ENCODE measurements at regions not wholly inside any gene's neighbourhood (a gene's known extent, or its start where the extent isn't known, plus 50 kb on each side); places are given as distances from the start of the nearest gene placed in this dataset.

DNA sequence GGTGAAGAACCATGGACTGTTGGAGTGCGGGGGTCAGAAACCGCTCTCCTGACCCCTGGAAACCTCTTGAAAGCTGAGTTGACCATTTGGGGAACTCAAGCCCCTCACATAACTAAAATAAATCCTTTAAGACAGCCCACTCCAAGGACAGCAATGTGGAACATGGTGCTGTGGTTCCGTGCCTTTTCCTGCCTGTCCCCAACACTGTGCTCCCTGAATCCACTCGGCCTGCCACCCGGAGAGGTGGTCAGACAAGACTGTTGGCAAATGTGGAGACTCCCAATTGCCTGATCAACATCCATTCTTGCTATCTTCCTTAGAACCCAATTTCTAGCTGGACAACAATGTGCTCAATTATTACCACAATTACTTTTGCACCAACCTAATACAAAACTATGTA lies 286.0 kb downstream of the NPHP4 start:
- Histone ChIP-seq H3K4me3 (no peak overlapping the region), H3K36me3 (ENCODE audit: low read depth) (no peaks in the 10 kb centered on the region), H3K9me3 (no peaks in the 10 kb centered on the region), H3K4me1 (ENCODE audit: low read depth) (no peaks in the 10 kb centered on the region)
- intact Hi-C loops (cut with DNase I, micrococcal nuclease) = no loop called here
- DNase-seq = no peak
- TF ChIP-seq, protein P1, sequence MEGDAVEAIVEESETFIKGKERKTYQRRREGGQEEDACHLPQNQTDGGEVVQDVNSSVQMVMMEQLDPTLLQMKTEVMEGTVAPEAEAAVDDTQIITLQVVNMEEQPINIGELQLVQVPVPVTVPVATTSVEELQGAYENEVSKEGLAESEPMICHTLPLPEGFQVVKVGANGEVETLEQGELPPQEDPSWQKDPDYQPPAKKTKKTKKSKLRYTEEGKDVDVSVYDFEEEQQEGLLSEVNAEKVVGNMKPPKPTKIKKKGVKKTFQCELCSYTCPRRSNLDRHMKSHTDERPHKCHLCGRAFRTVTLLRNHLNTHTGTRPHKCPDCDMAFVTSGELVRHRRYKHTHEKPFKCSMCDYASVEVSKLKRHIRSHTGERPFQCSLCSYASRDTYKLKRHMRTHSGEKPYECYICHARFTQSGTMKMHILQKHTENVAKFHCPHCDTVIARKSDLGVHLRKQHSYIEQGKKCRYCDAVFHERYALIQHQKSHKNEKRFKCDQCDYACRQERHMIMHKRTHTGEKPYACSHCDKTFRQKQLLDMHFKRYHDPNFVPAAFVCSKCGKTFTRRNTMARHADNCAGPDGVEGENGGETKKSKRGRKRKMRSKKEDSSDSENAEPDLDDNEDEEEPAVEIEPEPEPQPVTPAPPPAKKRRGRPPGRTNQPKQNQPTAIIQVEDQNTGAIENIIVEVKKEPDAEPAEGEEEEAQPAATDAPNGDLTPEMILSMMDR (IDR thresholded peaks at IDR 0.05) = no peak
- ATAC-seq = no peak

DNA sequence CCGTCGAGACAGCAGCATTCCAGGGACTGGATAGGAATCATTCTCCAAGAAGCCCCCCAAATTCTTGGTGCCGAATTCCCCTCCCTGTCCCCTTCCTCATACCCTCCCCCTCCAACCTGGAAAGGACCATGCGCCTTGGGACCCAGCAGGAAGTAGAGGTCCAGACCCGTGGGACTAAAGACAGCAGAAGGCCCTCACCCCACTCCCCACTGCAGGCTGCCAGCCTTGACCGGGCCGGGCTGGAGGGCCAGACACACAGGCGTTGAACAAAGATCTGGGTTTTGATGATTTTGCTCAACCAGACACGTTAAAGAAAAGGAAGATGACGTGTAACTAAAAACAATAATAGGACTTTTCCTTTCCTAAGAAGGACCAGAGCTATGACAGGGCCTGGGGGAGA lies 286.5 kb downstream of the NPHP4 start:
- intact Hi-C loops (cut with DNase I, micrococcal nuclease) = no loop called here
- no peaks in the 10 kb centered on the region for H3K36me3 ChIP-seq (ENCODE audit: low read depth)
- ATAC-seq = no peak

DNA sequence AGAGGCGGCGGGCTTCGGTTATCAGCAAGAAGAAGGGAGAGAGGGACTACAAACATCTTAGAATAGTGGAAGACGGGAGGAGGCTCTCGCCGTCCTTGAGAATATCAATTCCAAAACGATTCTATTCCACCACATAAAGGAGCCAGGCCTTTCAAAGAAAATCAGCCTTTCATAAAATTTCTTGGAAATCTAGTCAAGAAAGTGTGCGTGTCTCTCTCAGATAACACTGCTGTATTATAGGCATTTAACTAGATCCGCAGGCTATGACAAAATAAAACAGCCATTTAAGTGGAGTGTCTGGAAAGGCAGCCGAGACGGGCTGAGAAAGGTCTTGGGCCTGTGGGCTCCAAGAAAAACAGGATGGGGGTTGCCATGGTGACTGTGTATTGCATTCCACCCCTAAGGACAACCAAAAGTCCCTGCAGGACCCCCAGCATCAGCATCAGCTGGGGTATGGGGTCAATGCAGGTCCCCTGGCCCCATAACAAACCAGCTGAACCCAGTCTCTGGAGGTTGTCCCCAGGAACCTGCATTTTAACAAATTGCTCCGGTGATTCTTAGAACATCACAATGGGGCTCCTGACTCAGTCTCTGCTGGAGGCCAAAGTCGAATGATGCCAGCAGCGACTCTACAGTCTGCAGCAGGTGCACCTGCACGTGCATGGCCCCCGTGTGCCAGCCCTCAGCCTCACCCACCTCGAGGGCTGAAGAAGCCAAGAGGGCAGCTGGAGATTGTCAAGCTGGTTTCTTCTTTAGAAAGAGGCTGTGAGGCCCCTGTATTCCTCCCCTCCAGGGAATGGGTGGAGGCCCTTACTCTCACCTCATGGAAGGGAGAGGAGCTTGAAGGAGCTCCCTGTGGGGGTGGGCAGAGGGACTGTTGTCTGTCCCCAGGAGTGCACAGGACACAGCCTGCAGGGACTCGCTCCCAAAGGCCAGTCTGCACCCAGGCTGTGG lies 287.4 kb downstream of the NPHP4 start:
- Histone ChIP-seq H3K9me3 (no peaks in the 10 kb centered on the region), H3K4me3 (no peak overlapping the region), H3K4me1 (ENCODE audit: low read depth) (no peaks in the 10 kb centered on the region), H3K36me3 (ENCODE audit: low read depth) (no peaks in the 10 kb centered on the region)
- TF ChIP-seq, protein P1 (IDR thresholded peaks at IDR 0.05) = no peak
- intact Hi-C loops (cut with DNase I, micrococcal nuclease) = no loop called here
- ATAC-seq (no peak), DNase-seq (no peak)

More for the DNA sequence above, 286.5 kb downstream of the NPHP4 start:
- Histone ChIP-seq H3K4me3 (no peak overlapping the region), H3K9me3 (no peaks in the 10 kb centered on the region), H3K4me1 (ENCODE audit: low read depth) (no peaks in the 10 kb centered on the region)
- TF ChIP-seq, protein P1 (IDR thresholded peaks at IDR 0.05) = no peak
- DNase-seq = no peak

DNA sequence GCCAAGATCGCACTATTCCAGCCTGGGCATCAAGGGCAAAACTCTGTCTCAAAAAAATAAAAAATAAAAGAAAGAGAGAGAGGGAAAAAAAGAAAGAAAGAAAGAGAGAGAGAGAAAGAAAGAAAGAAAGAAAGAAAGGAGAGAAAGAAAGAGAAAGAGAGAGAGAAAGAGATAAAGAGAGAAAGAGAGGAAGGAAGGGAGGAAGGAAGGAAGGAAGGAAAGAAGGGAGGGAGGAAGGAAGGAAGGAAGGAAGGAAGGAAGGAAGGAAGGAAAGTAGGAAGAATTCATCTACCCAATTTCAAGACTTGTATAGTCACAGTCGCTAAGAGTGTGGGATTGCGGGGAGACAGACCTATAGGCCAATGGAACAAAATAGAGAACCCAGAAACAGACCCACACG lies 290.6 kb downstream of the NPHP4 start:
- Histone ChIP-seq H3K9me3 (no peaks in the 10 kb centered on the region), H3K36me3 (ENCODE audit: low read depth) (no peaks in the 10 kb centered on the region), H3K4me1 (ENCODE audit: low read depth) (no peaks in the 10 kb centered on the region), H3K4me3 (no peak overlapping the region)
- TF ChIP-seq, protein P1 (IDR thresholded peaks at IDR 0.05) = no peak
- intact Hi-C loops (cut with DNase I, micrococcal nuclease) = no loop called here
- DNase-seq (no peak), ATAC-seq (no peak)

DNA sequence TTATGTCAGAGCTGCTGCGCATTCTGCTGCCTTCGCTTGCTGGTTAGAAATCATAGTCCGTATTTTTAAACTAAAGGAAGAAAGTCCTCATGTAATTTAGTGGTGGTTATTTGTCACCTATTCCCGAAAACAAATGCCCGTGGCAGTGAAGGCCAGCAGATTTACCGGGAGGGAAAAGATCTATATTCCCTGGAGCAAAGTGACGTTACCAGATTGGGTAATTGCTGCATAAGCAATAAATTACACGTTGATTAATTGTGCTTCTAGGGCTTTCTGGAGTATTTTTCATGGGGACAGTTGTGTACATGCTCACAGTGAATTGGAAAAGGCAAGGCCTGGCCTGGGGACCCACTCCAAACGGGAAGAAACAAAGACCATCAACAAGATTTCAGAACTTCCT lies 298.7 kb downstream of the NPHP4 start:
- TF ChIP-seq, protein P1 (IDR thresholded peaks at IDR 0.05) = no peak
- Histone ChIP-seq H3K4me1 (ENCODE audit: low read depth) (peaks cover 3% of the 10 kb centered on the region), H3K9me3 (no peaks in the 10 kb centered on the region), H3K4me3 (no peak overlapping the region), H3K36me3 (ENCODE audit: low read depth) (no peaks in the 10 kb centered on the region)
- intact Hi-C loops (cut with DNase I, micrococcal nuclease) = no loop called here
- DNase-seq = no peak
- ATAC-seq = no peak

Measured in mucosa of descending colon (tissue), 3 donors.